Glomerular endothelial cell (primary cell): ENCODE measurements at regions not wholly inside any gene's neighbourhood (a gene's known extent, or its start where the extent isn't known, plus 50 kb on each side); places are given as distances from the start of the nearest gene placed in this dataset.

Source experiments
- DNase-seq: peaks from one replicate; pipeline ENCODE4 v3.0.0-alpha.2; 2011; ENCODE audit warnings: low read depth, low spot score; ENCODE audit errors: extremely low read depth

DNA sequence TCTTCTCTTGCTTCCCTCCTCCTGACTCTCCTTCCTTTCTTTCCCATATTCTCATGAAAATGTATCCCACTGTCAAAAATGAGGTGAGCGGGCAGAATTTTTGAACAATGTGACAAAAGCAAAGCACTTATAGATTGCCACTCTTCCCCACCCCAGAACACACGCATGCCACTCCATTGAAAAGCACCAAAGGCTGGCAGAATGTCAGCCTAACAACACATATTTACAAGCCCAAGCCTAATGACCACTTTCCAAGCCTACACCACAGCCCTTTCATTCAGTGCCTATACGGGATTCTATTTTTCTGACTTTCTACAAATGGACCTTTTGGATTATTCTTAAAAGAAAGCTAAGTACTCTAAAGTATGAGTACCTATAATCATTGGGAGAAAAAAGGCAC, 62.9 kb upstream of the METAP2 start:
- no peak for DNase-seq

DNA sequence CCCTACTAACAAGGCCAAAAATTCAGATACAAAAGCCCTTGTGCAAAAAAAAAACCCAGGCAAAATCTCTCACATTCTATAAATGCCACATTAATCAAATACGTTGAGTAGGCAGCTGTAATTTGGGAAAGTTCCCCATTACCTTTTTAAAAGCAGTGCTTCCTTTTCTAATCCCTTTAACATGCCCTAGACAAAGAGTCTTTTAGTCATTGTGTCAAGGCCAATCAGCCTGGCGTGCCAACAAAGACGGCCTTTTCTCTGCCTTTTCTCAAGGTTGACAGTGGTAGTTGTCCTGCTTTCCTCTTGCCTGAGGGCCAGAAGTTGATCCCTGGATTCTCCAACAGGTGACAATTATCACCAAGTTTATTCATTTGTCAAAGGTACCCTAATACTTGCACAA, 62.5 kb upstream of the METAP2 start:
- DNase-seq = no peak

DNA sequence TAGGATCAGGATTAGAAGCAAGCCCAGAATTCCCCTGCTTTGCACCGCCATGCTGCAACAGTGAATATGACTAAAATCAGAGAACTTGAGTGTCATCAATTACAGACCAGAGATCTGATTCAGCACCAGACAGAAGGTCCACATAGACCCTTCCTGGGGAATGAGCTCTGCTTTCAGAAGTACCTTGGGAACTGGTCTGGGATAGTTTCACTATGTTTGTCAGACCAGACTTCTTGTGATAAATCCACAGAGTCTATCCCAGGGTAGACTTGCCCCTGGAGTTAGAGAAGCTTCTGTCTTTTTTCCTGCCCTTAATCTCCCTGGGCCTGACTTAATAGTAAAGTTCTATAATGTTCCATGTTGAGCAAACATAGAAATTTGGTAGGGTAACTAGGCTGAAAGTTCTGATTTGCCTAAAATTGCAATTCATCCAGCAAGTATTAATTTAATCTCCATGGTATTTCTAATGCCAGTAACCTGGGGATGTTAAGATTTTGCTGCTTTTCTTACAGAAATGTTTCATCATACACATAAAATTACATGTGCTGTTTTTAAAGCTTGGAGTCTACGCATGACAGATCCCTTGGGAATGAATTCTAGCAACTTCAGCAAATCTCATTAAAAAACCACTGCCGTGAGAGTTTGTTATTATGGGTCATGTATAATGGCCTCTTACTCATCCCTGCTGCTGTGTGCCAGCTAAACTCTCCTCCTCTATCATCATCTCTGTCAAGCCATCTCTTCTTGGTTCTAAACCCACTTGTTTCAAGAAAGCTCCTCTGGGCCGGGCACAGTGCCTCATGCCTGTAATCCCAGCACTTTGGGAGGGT, 61.3 kb upstream of the METAP2 start:
- DNase-seq = no peak

DNA sequence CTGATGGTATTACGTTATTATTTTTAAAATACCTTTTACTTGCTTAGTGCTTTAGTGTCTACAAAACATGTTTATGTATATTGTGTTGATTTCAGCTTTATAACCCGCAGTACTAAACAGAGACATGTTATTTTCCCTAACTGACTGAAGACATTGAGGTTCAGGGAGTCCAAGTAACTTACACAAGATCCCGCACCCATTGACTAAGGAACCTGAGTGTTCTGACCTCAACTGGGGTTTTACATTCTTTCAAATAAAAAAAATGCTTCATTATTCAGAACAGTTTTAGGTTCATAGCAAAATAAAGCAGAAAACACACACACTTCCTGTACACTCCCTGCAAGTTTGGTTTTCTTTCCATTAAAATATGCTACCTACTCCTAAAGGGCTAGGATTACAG, 60.4 kb upstream of the METAP2 start:
- no peak for DNase-seq

DNA sequence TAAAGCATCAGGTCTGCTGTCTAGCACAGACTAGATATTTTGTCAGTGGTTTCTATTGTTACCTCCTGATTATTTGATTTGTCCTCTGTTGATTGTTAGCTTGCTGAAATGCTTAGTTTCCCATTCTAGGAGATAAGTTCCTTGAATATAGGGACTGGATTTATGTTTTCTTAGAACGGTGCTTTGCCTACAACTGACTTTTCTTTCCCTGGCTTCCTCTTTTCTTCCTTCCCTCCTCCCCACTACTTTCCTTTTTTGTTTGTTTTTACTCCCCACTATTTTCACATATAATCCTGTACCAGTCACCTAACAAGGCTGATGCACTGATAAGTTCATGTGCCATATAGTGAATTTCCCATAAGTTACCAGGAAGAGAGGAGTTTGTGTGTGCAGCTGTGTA, 58.5 kb upstream of the METAP2 start:
- no peak for DNase-seq

DNA sequence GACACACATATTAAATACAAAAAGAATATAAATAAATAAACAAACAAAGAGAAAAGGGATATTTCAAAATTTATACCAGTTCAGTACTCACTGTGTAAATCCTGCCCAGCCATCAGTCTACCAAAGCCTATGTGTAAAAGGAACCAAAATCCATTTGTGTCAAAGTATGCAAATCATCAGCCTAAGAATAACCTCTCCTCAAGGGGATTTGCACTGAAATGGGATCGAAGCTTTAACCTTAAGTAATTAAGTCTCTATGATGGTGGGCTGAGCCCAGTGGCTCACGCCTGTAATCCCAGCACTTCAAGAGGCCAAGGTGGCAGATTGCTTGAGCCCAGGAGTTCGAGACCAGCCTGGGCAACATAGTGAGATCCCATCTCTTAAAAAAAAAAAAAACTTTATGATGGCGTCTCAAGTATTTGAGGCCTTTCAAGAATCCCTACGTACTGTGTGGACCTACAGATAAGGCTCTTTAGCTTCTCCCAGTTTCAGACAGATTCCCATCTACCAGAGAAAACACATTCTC, 57.8 kb upstream of the METAP2 start:
- DNase-seq = no peak

DNA sequence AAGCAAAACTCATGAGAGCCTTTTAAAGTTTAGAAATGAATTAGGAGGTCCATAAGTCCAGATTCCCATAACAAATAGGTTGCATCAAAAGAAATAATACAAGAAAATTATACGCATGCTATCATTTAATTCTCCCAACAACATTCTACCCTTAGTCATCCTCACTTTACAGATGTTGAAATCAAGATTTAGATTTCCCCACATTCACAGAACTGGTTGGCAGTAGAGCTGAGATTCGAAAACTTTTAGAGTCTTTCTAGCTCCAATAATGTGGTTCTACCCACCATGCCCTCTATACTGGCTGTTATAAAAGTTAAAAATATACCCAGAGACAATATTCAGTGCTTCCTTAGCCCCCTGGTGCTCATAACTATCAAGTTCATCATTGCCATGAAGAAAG, 56.6 kb upstream of the METAP2 start:
- DNase-seq = no peak

DNA sequence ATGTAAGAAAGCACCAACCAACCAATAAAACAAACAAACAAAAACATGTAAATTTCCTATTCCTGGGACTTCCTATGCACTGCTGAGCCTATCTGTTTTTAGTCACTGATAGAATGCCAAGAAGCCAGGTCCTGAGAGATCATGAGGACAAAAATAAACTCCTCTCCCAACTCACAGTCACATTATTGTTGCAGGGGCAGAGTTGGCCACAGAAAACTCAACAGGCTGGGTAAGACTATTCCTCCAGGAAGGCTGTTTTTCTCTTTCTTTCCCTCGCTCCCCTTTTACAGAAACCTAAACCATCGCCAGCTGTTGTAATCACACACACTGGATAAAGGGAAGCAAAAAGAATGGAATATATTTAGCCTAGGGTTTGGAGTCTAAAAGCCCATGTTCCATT, 55.8 kb upstream of the METAP2 start:
- DNase-seq = no peak
